H1 (cell line): ENCODE measurements at regions not wholly inside any gene's neighbourhood (a gene's known extent, or its start where the extent isn't known, plus 50 kb on each side); places are given as distances from the start of the nearest gene placed in this dataset.

Experiments used
- BRCA1 ChIP-seq: IDR thresholded peaks from 2 replicates; pipeline ENCODE4 v1.6.1; 2012; ENCODE audit warnings: low read depth, low read length, improper control_type of control experiment
- CBX8 ChIP-seq: fragments of 300-800, 300-1000 bp; sonication (generic); IDR thresholded peaks from 2 replicates; pipeline ENCODE4 v1.7.1; 2016; ENCODE audit warnings: low read depth, low read length, borderline replicate concordance
- FOSL1 ChIP-seq: IDR thresholded peaks from 2 replicates; pipeline ENCODE4 v1.6.1; 2011; ENCODE audit warnings: mild to moderate bottlenecking, low read depth, low read length, moderate library complexity; ENCODE audit not compliant: insufficient read depth
- NANOG ChIP-seq: IDR thresholded peaks from 2 replicates; pipeline ENCODE4 v1.6.1; 2011; ENCODE audit warnings: low read length, low read depth, mild to moderate bottlenecking, inconsistent platforms; ENCODE audit not compliant: insufficient read depth, poor library complexity, severe bottlenecking
- POLR2AphosphoS5 ChIP-seq: IDR thresholded peaks from 2 replicates; pipeline ENCODE4 v1.6.1; 2011; ENCODE audit warnings: low read depth, low read length
- RAD21 ChIP-seq, 2 experiments: IDR thresholded peaks in 1 of 2; conservative IDR thresholded peaks in 1 of 2; 2 replicates each; pipeline ENCODE4 v1.6.1; 2011; ENCODE audit warnings: low read depth in 2 of 2, low read length in 2 of 2, improper control_type of control experiment in 1 of 2, inconsistent platforms in 1 of 2, mild to moderate bottlenecking in 1 of 2, moderate library complexity in 1 of 2
- TAF7 ChIP-seq: optimal IDR thresholded peaks from 2 replicates; pipeline ENCODE3; 2011; ENCODE audit warnings: low read depth, mild to moderate bottlenecking, inconsistent platforms, low read length, moderate library complexity, borderline replicate concordance
- TF ChIP-seq, protein P1 (sequence below): IDR thresholded peaks from 2 replicates; pipeline ENCODE4 v1.6.1; 2011; ENCODE audit warnings: low read length, improper control_type of control experiment
- TF ChIP-seq, protein P2 (sequence below): IDR thresholded peaks from 2 replicates; pipeline ENCODE4 v1.6.1; 2012; ENCODE audit warnings: low read length, inconsistent platforms

DNA sequence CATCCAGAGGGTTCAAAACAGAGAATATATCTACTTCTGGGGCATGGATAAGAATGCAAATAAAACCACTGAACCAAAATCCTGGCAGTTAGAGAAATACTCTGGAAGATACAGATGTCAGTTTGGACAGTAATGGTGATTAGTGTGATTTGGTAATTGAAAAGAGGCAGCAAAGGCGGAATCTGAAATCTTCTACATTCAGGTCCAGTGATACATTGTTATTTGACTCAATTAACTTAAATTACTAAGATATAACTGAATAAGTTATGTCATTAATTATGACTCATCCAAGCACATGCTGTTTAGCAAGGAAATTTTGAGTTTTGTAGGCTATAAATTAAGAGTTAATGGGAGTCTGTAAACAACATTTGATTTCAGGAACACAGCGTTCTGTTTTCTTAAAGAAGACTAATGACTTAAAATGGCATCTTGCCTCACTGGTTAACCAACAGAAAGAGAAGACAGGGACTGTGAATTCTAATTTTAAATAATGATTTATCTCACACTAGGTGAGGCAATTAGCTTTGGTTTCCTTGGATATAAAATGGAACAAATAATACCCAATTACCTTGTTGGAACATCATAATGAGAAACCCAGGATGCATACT, 937.1 kb downstream of the PDHA2 start (continued):
- TF ChIP-seq, protein P1, sequence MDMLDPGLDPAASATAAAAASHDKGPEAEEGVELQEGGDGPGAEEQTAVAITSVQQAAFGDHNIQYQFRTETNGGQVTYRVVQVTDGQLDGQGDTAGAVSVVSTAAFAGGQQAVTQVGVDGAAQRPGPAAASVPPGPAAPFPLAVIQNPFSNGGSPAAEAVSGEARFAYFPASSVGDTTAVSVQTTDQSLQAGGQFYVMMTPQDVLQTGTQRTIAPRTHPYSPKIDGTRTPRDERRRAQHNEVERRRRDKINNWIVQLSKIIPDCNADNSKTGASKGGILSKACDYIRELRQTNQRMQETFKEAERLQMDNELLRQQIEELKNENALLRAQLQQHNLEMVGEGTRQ = no peak
- no peak for TF ChIP-seq RAD21 (IDR thresholded peaks at IDR 0.05 in 1 of 2, conservative IDR thresholded peaks at IDR 0.05 in 1 of 2; ENCODE audit: low read depth in 2 of 2, low read length in 2 of 2)
- TF ChIP-seq POLR2AphosphoS5 = no peak
- TF ChIP-seq CBX8 = no peak
- TF ChIP-seq NANOG = no peak
- no peak for TF ChIP-seq FOSL1
- TF ChIP-seq, protein P2, sequence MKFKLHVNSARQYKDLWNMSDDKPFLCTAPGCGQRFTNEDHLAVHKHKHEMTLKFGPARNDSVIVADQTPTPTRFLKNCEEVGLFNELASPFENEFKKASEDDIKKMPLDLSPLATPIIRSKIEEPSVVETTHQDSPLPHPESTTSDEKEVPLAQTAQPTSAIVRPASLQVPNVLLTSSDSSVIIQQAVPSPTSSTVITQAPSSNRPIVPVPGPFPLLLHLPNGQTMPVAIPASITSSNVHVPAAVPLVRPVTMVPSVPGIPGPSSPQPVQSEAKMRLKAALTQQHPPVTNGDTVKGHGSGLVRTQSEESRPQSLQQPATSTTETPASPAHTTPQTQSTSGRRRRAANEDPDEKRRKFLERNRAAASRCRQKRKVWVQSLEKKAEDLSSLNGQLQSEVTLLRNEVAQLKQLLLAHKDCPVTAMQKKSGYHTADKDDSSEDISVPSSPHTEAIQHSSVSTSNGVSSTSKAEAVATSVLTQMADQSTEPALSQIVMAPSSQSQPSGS = no peak
- no peak for TF ChIP-seq BRCA1
- TF ChIP-seq TAF7 = no peak
- TF ChIP-seq, all 59 proteins: peak for 0
